ENCODE measurements at regions not wholly inside any gene's neighbourhood (a gene's known extent, or its start where the extent isn't known, plus 50 kb on each side); places are given as distances from the start of the nearest gene placed in this dataset.

DNA sequence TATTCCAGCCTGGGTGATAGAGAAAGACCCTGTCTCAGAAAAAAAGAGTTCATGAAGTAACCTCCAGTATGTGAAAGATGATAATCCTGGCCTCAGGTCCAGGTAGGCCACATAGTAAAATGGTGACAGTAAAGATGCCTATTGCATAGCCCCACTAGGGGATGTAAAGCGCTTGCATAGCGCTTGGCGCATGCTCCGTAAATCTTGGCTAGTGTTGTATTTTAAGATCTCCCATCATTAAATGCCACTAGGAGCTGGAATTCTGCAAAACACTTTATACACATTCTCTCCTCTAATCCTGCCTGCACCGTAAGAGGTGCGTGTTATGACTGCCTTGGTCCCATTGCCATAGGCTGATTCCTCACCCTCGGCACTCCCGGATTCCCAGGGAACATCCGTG, 153.6 kb downstream of the TFCP2L1 start:
- no peaks in the 10 kb centered on the region for H3K27me3 ChIP-seq
- no peak overlapping the region for H3K27ac ChIP-seq
- H3K4me1 ChIP-seq (ENCODE audit: control insufficient read depth in 1 of 2, insufficient read depth in 1 of 2, low read depth in 1 of 2, low read length in 1 of 2), result no peaks in the 10 kb centered on the region
- H3K4me3 ChIP-seq (ENCODE audit: low read depth in 1 of 2, low read length in 1 of 2), result no peak overlapping the region
- TF ChIP-seq, protein P1, sequence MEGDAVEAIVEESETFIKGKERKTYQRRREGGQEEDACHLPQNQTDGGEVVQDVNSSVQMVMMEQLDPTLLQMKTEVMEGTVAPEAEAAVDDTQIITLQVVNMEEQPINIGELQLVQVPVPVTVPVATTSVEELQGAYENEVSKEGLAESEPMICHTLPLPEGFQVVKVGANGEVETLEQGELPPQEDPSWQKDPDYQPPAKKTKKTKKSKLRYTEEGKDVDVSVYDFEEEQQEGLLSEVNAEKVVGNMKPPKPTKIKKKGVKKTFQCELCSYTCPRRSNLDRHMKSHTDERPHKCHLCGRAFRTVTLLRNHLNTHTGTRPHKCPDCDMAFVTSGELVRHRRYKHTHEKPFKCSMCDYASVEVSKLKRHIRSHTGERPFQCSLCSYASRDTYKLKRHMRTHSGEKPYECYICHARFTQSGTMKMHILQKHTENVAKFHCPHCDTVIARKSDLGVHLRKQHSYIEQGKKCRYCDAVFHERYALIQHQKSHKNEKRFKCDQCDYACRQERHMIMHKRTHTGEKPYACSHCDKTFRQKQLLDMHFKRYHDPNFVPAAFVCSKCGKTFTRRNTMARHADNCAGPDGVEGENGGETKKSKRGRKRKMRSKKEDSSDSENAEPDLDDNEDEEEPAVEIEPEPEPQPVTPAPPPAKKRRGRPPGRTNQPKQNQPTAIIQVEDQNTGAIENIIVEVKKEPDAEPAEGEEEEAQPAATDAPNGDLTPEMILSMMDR (IDR thresholded peaks at IDR 0.05), result no peak
- H3K36me3 ChIP-seq, result no peaks in the 10 kb centered on the region
- no peaks in the 10 kb centered on the region for H3K9me3 ChIP-seq

DNA sequence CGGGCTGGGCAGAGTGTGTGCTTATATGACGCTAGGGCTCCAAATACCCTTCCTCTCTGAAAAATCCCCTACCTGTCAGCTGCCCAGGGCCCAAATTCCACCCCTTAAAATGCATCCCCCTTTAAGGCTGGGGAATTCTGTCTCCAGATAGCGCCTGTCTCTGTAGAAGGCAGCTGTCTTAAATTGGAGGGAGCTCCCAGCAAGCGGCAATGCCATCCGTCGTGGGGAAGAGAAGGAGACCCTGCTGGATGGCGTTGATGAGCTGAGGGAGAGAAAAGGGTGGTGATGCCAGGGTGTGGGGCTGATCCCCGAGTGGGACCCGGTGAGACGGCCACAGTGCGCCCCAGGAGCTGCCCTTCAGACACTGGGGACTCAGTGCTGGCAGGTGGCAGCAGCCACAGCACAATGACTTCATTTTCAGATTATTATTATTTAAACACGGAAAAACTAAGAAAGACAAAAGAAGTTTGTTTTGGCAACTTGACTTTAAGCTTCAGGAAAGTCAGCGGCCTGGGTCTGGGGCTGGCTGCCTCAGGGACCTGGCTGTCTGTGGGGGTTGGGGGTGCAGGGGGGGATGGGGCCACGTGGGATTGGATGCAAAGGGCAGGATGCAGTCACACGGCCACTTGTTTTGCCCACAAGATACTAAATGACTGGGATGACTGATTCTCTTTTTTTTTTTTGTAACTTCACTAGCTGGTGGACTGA, 152.8 kb downstream of the TFCP2L1 start:
- H3K4me1 ChIP-seq (ENCODE audit: control insufficient read depth in 1 of 2, insufficient read depth in 1 of 2, low read depth in 1 of 2, low read length in 1 of 2), result no peaks in the 10 kb centered on the region
- no peaks in the 10 kb centered on the region for H3K36me3 ChIP-seq
- no peak overlapping the region for H3K4me3 ChIP-seq (ENCODE audit: low read depth in 1 of 2, low read length in 1 of 2)
- no peaks in the 10 kb centered on the region for H3K9me3 ChIP-seq
- H3K27ac ChIP-seq, result no peak overlapping the region
- H3K27me3 ChIP-seq, result peaks cover 8% of the 10 kb centered on the region
- TF ChIP-seq, protein P1 (IDR thresholded peaks at IDR 0.05), result no peak

DNA sequence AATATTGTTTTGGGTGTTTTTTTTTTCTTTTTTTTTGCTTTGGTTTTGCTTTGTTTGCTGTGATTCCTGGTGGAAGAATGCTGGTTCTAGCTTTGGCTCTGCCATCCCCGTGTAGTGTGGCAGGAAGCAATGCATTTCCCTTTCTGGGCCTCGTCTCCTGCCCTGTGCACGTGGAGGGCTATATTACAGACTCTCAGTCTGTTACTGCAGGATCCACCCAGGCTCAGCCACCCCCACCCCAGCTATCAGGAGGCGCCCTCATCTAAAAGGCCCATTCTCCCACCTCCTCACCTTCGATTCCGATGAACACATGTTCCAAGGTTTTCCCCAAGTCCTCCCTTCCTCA, 152.3 kb downstream of the TFCP2L1 start:
- Histone ChIP-seq H3K27me3 (peaks cover 13% of the 10 kb centered on the region), H3K27ac (no peak overlapping the region), H3K36me3 (no peaks in the 10 kb centered on the region), H3K9me3 (no peaks in the 10 kb centered on the region), H3K4me3 (ENCODE audit: low read depth in 1 of 2, low read length in 1 of 2) (no peak overlapping the region), H3K4me1 (ENCODE audit: control insufficient read depth in 1 of 2, insufficient read depth in 1 of 2, low read depth in 1 of 2, low read length in 1 of 2) (no peaks in the 10 kb centered on the region)
- TF ChIP-seq, protein P1 (IDR thresholded peaks at IDR 0.05), result no peak

DNA sequence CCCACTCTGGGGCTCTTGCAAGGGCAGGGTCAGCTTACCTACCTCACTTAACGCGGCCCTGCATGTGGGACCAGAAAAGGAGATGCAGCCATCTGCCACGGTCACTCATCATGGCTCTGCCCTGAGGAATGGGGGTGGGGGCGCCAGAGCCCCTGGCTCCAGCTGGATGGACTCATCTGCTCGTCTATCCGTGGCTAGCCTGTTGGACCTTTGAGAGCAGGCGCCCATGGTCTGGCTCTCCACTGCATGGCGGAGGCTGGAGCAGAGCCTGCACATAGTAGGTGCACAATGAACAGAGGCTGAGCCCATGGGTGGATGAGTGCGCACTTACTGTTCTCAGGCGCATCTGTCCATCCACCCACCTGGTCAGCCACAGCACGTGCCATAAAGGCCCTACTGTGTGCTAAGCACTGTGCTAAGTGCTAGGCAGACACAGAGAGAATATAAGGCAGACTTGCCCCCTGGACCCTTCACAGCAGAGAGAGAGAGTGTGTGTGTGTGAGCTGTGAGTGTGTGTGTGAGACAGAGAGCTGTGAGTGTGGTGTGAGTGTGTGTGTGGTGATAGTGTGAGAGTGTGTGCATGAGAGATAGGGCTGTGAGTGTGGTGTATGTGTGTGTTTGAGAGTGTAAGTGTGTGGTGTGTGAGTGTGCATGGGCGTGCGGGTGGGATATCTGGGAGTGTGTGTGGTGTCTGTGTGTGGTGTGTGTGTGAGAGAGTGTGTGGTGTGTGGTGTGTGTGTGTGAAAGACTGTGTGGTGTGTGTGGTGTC, 151.3 kb downstream of the TFCP2L1 start:
- Histone ChIP-seq H3K27me3 (peaks cover 17% of the 10 kb centered on the region), H3K4me1 (ENCODE audit: control insufficient read depth in 1 of 2, insufficient read depth in 1 of 2, low read depth in 1 of 2, low read length in 1 of 2) (no peaks in the 10 kb centered on the region), H3K9me3 (no peaks in the 10 kb centered on the region), H3K4me3 (ENCODE audit: low read depth in 1 of 2, low read length in 1 of 2) (no peak overlapping the region), H3K36me3 (no peaks in the 10 kb centered on the region), H3K27ac (no peak overlapping the region)
- TF ChIP-seq, protein P1 (IDR thresholded peaks at IDR 0.05), result no peak

DNA sequence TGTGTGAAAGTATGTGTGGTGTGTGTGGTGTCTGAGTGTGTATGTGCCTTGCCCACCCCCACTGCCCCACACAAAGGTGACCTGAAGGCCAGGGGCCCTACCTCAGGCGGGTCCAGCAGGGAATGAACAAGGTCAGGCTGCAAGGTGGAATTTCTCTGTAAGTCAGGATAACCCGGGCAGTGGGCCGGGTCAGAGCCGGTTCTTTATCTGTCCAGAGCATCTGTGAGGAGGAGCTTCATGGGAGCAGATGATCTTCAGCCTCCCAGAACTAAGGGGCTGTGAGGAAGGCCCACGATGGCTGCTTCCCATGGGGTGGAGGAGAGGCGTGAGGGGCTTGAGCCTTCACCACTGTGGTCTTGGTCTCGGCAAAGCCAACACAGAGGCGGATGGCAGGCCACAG, 150.3 kb downstream of the TFCP2L1 start:
- peaks cover 17% of the 10 kb centered on the region for H3K27me3 ChIP-seq
- H3K27ac ChIP-seq, result no peak overlapping the region
- no peaks in the 10 kb centered on the region for H3K4me1 ChIP-seq (ENCODE audit: control insufficient read depth in 1 of 2, insufficient read depth in 1 of 2, low read depth in 1 of 2, low read length in 1 of 2)
- no peak overlapping the region for H3K4me3 ChIP-seq (ENCODE audit: low read depth in 1 of 2, low read length in 1 of 2)
- TF ChIP-seq, protein P1 (IDR thresholded peaks at IDR 0.05), result no peak
- H3K36me3 ChIP-seq, result no peaks in the 10 kb centered on the region
- no peaks in the 10 kb centered on the region for H3K9me3 ChIP-seq
